ENCODE measurements at regions not wholly inside any gene's neighbourhood (a gene's known extent, or its start where the extent isn't known, plus 50 kb on each side); places are given as distances from the start of the nearest gene placed in this dataset.
"Not testable (repeated sequence)": the region's sequence is repeated elsewhere in the genome, so short reads cannot be mapped to it uniquely, and the experiment has no call there.

GRCh38 chrX:138866643-138867042 lies 155.1 kb upstream of the FGF13 start:
- DNase-seq (ENCODE audit: low read depth), result no peak

- no peak for DNase-seq (ENCODE audit: low read depth)
Observed at GRCh38 chrX:138865093-138865649, 153.7 kb upstream of the FGF13 start.

GRCh38 chrX:138859421-138859820 lies 147.9 kb upstream of the FGF13 start:
- DNase-seq (ENCODE audit: low read depth), result no peak

GRCh38 chrX:138858951-138859350 lies 147.4 kb upstream of the FGF13 start:
- DNase-seq (ENCODE audit: low read depth), result no peak

GRCh38 chrX:138858438-138858837 lies 146.9 kb upstream of the FGF13 start:
- DNase-seq (ENCODE audit: low read depth), result no peak

- DNase-seq (ENCODE audit: low read depth), result no peak
Observed at GRCh38 chrX:138856881-138857604, 145.5 kb upstream of the FGF13 start.

- no peak for DNase-seq (ENCODE audit: low read depth)
Observed at GRCh38 chrX:138853936-138854335, 142.4 kb upstream of the FGF13 start.

GRCh38 chrX:138849521-138849920 lies 138.0 kb upstream of the FGF13 start:
- DNase-seq (ENCODE audit: low read depth), result no peak

- DNase-seq (ENCODE audit: low read depth), result no peak
Observed at GRCh38 chrX:138847930-138848329, 136.4 kb upstream of the FGF13 start.

- no peak for DNase-seq (ENCODE audit: low read depth)
Observed at GRCh38 chrX:138845786-138846185, 134.3 kb upstream of the FGF13 start.

GRCh38 chrX:138807400-138807799 lies 95.9 kb upstream of the FGF13 start:
- not testable (repeated sequence) for DNase-seq (ENCODE audit: low read depth)

- no peak for DNase-seq (ENCODE audit: low read depth)
Observed at GRCh38 chrX:138794246-138794645, 82.7 kb upstream of the FGF13 start.

- DNase-seq (ENCODE audit: low read depth), result no peak
Observed at GRCh38 chrX:138791551-138791950, 80.0 kb upstream of the FGF13 start.

GRCh38 chrX:138788771-138789170 lies 77.3 kb upstream of the FGF13 start:
- no peak for DNase-seq (ENCODE audit: low read depth)

- DNase-seq (ENCODE audit: low read depth), result not testable (repeated sequence)
Observed at GRCh38 chrX:138778576-138778909, 67.0 kb upstream of the FGF13 start.

GRCh38 chrX:138777908-138778575 lies 66.5 kb upstream of the FGF13 start:
- not testable (repeated sequence) for DNase-seq (ENCODE audit: low read depth)

GRCh38 chrX:138777230-138777629 lies 65.7 kb upstream of the FGF13 start:
- DNase-seq (ENCODE audit: low read depth), result no peak

GRCh38 chrX:138775517-138775916 lies 64.0 kb upstream of the FGF13 start:
- DNase-seq (ENCODE audit: low read depth), result peak; percentile 24

GRCh38 chrX:138771047-138771446 lies 59.5 kb upstream of the FGF13 start:
- no peak for DNase-seq (ENCODE audit: low read depth)

- no peak for DNase-seq (ENCODE audit: low read depth)
Observed at GRCh38 chrX:138769918-138770317, 58.4 kb upstream of the FGF13 start.

- DNase-seq (ENCODE audit: low read depth), result no peak
Observed at GRCh38 chrX:138765051-138765450, 53.5 kb upstream of the FGF13 start.

- DNase-seq (ENCODE audit: low read depth), result no peak
Observed at GRCh38 chrX:138763761-138764160, 52.2 kb upstream of the FGF13 start.

- no peak for DNase-seq (ENCODE audit: low read depth)
Observed at GRCh38 chrX:138761380-138761779, 49.9 kb upstream of the FGF13 start.
